GM12864 (cell line): ENCODE measurements at regions not wholly inside any gene's neighbourhood (a gene's known extent, or its start where the extent isn't known, plus 50 kb on each side); places are given as distances from the start of the nearest gene placed in this dataset.

Source experiments
- DNase-seq: peaks from one replicate; pipeline ENCODE4 v3.0.0-alpha.2; 2011; ENCODE audit warnings: low read depth
- H3K4me3 ChIP-seq: 2 replicates; pipeline ENCODE4 v1.5.1; 2011; ENCODE audit warnings: mild to moderate bottlenecking, low read depth, low read length, control low read depth
- TF ChIP-seq, protein P1 (sequence below): IDR thresholded peaks from 2 replicates; pipeline ENCODE4 v1.5.1; 2011; ENCODE audit warnings: low read depth, mild to moderate bottlenecking, moderate library complexity, low read length, control low read depth, inconsistent platforms; ENCODE audit errors: missing control alignments

DNA sequence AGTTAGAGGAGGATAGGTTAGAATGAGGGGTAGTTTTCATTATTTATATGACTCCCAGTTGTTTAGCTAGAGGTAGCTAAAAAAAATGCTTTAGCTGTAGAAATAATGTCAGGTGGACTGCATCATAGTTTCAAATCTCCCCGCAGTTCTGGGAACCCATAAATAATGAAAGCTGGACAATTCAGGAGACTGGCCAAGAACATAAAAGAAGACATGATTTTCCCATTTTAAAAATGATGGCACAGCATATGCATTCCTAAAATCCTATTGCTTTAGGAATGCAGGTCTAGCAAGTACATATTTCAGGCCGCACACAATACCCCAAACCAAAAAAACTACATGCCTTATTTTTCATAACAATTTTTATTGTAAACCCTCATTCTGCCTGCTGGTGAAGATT lies 143.3 kb downstream of the CTH start:
- TF ChIP-seq, protein P1, sequence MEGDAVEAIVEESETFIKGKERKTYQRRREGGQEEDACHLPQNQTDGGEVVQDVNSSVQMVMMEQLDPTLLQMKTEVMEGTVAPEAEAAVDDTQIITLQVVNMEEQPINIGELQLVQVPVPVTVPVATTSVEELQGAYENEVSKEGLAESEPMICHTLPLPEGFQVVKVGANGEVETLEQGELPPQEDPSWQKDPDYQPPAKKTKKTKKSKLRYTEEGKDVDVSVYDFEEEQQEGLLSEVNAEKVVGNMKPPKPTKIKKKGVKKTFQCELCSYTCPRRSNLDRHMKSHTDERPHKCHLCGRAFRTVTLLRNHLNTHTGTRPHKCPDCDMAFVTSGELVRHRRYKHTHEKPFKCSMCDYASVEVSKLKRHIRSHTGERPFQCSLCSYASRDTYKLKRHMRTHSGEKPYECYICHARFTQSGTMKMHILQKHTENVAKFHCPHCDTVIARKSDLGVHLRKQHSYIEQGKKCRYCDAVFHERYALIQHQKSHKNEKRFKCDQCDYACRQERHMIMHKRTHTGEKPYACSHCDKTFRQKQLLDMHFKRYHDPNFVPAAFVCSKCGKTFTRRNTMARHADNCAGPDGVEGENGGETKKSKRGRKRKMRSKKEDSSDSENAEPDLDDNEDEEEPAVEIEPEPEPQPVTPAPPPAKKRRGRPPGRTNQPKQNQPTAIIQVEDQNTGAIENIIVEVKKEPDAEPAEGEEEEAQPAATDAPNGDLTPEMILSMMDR: no peak
- H3K4me3 ChIP-seq: no peak overlapping the region
- no peak for DNase-seq

DNA sequence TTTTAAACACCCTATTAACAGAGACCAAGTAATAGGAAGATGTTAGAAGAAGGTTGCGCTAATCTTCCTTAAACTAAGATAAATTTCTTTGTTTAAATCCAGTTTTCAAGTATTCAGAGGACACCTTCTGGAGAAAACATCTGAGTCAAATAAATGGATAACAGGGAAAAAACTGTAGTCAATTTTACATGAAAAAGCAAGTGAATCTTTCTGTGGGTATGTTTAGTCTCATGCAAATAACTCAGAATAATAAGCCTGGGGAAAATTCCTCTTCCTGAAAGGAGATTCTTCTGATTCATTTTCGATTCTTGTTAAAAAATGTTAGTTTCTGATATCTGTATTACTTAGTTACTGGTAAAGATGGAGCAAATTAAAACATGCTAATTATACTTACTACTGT lies 145.5 kb downstream of the CTH start:
- DNase-seq: no peak
- no peak overlapping the region for H3K4me3 ChIP-seq
- TF ChIP-seq, protein P1: no peak

DNA sequence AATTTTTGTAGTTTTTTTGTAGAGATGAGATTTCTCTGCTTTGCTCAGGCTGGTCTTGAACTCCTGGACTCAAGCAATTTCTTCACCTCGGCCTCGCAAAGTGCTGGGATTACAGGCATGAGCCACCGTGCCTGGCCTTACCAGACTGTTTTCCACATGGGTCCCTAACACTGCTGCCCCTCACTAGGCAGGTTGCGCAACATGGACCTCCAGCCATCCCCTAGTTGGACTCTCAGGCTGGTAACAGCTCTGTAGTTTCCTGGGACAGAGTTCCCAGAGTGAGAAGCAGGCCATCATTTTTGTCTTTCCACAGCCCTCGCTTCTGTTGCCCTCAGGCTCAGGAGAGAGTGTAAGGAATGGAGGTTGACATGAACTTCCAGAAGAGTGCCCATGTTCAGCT lies 156.1 kb downstream of the CTH start:
- TF ChIP-seq, protein P1: no peak
- DNase-seq: no peak
- H3K4me3 ChIP-seq: no peak overlapping the region

DNA sequence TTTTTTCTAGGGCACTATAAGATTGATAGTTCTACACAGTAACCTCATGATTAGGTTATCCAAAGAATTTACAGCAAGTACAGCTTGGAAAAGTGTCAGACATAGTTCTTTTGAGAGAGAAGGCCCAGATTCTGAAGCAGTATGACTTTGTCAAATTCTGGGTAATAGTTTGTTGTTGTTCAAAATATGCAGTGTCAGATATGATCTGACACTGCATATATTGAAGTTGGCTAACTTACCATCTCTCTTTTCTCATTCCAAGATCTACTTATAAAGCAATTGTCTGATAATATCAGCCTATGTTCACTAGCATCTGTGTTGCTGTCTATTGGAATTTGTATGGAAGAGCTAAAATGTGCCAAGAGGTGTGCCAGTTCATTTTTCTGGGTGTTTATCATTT lies 160.1 kb downstream of the CTH start:
- H3K4me3 ChIP-seq: no peak overlapping the region
- DNase-seq: no peak
- TF ChIP-seq, protein P1: no peak

DNA sequence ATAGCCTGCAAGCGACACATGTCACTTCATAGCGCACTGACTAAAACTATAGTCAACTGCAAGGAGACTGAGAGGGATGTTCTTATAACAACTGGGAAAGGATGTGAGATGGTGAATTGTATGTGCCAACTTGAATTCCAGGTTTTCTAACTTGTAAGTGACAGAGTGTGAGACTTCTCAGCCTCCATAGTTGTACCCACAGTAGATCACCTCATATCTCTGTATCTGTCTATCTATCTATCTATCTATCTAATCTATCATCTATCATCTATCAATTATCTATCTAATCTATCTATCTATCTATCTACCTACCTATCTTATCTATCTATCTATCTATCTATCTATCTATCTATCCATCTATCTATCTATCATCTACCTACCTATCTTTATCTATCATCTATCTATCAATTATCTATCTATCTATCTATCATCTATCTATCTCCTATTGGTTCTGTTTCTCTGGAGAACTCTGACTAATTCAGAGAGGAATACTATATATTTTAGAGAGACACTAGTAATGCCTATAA lies 162.3 kb downstream of the CTH start:
- no peak overlapping the region for H3K4me3 ChIP-seq
- DNase-seq: no peak
- TF ChIP-seq, protein P1: no peak

DNA sequence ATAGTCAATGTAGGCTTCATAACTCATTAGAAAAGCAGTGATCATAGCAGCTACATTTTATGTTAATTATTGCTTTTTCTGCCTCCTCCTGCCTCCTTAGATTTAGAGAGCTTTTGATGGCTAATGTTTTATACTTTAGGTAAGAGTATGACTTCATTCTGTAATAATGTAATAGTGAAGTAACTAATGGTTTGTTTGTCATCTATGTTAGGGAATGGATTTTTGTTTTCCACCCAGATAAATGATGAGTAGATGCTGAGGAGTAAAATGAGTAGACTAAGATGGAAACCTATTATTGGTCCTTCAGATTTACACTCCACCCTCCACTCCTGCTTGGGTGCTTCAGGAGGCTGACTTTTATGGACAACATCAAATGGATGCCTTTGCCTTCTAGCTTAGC lies 170.6 kb downstream of the CTH start:
- TF ChIP-seq, protein P1: no peak
- H3K4me3 ChIP-seq: no peak overlapping the region
- DNase-seq: no peak

DNA sequence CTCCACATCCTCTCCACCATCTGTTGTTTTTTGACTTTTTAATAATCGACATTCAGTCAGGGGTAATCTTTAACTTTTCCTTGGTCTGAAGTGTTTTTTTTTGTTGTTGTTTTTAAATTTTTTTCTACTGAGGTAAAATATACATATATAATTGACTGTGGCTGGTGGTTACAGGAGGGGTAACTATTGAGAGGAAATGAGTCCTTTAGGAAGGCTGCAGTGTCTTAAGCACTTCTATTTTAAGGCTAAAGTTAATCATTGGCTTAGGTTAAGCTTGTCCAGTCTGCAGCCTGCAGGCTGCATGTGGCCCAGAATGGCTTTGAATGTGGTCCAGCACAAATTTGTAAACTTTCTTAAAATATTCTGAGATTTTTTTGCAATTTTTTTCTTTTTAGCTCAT lies 172.5 kb downstream of the CTH start:
- TF ChIP-seq, protein P1: no peak
- no peak overlapping the region for H3K4me3 ChIP-seq
- no peak for DNase-seq
